ENCODE measurements at regions not wholly inside any gene's neighbourhood (a gene's known extent, or its start where the extent isn't known, plus 50 kb on each side); places are given as distances from the start of the nearest gene placed in this dataset.

GRCh38 chr9:83142389-83142788, 79.4 kb upstream of the RASEF start:
- no peaks in the 10 kb centered on the region for H3K27me3 ChIP-seq (ENCODE audit: insufficient read depth in 3 of 3, low read length in 2 of 3)
- intact Hi-C loops (cut with DNase I), result no loop called here
- no peak for TF ChIP-seq CTCF (IDR thresholded peaks at IDR 0.05)
- ATAC-seq, result no peak
- H3K9me3 ChIP-seq, result no peaks in the 10 kb centered on the region
- H3K4me3 ChIP-seq, result no peak overlapping the region
- no peak for DNase-seq
- H3K27ac ChIP-seq, result no peak overlapping the region
- H3K36me3 ChIP-seq (ENCODE audit: insufficient read depth in 1 of 2, low read depth in 1 of 2), result no peaks in the 10 kb centered on the region
- H3K4me1 ChIP-seq, result no peaks in the 10 kb centered on the region

- Histone ChIP-seq H3K4me1 (no peaks in the 10 kb centered on the region), H3K36me3 (ENCODE audit: insufficient read depth in 1 of 2, low read depth in 1 of 2) (no peaks in the 10 kb centered on the region), H3K27me3 (ENCODE audit: insufficient read depth in 3 of 3, low read length in 2 of 3) (no peaks in the 10 kb centered on the region), H3K4me3 (no peak overlapping the region), H3K9me3 (no peaks in the 10 kb centered on the region), H3K27ac (no peak overlapping the region)
- no peak for DNase-seq
- TF ChIP-seq CTCF (IDR thresholded peaks at IDR 0.05), result no peak
- intact Hi-C loops (cut with DNase I), result no loop called here
- ATAC-seq, result no peak
These were observed 78.9 kb upstream of the RASEF start for GRCh38 chr9:83141887-83142286.

- Histone ChIP-seq H3K27ac (no peak overlapping the region), H3K36me3 (ENCODE audit: insufficient read depth in 1 of 2, low read depth in 1 of 2) (no peaks in the 10 kb centered on the region), H3K4me1 (no peaks in the 10 kb centered on the region), H3K4me3 (no peak overlapping the region), H3K27me3 (ENCODE audit: insufficient read depth in 3 of 3, low read length in 2 of 3) (no peaks in the 10 kb centered on the region), H3K9me3 (no peaks in the 10 kb centered on the region)
- DNase-seq (no peak), ATAC-seq (no peak)
- intact Hi-C loops (cut with DNase I), result no loop called here
- TF ChIP-seq CTCF (IDR thresholded peaks at IDR 0.05), result no peak
- 92 to 96% (median 94%) methylated on average over 1 of the region's 1 CpG for WGBS, 3 donors
These were observed 77.1 kb upstream of the RASEF start for GRCh38 chr9:83140061-83140460.

GRCh38 chr9:83138422-83139135, 75.6 kb upstream of the RASEF start:
- no peak for TF ChIP-seq CTCF (IDR thresholded peaks at IDR 0.05)
- Histone ChIP-seq H3K36me3 (ENCODE audit: insufficient read depth in 1 of 2, low read depth in 1 of 2) (no peaks in the 10 kb centered on the region), H3K27me3 (ENCODE audit: insufficient read depth in 3 of 3, low read length in 2 of 3) (no peaks in the 10 kb centered on the region), H3K4me1 (no peaks in the 10 kb centered on the region), H3K9me3 (no peaks in the 10 kb centered on the region), H3K27ac (no peak overlapping the region), H3K4me3 (no peak overlapping the region)
- DNase-seq (no peak), ATAC-seq (no peak)
- WGBS, 3 donors, result 38 to 50% (median 40%) methylated on average over 4 of the region's 4 CpGs
- intact Hi-C loops (cut with DNase I), result no loop called here

GRCh38 chr9:83133316-83133715, 70.4 kb upstream of the RASEF start:
- Histone ChIP-seq H3K4me3 (no peak overlapping the region), H3K27ac (no peak overlapping the region), H3K9me3 (no peaks in the 10 kb centered on the region), H3K36me3 (ENCODE audit: insufficient read depth in 1 of 2, low read depth in 1 of 2) (no peaks in the 10 kb centered on the region), H3K27me3 (ENCODE audit: insufficient read depth in 3 of 3, low read length in 2 of 3) (no peaks in the 10 kb centered on the region), H3K4me1 (no peaks in the 10 kb centered on the region)
- no peak for TF ChIP-seq CTCF (IDR thresholded peaks at IDR 0.05)
- 63 to 86% (median 83%) methylated on average over 2 of the region's 2 CpGs for WGBS, 3 donors
- DNase-seq (no peak), ATAC-seq (no peak)
- intact Hi-C loops (cut with DNase I), result no loop called here

All from psoas muscle (tissue), 7 donors.